PC-3 (cell line): ENCODE measurements at regions not wholly inside any gene's neighbourhood (a gene's known extent, or its start where the extent isn't known, plus 50 kb on each side); places are given as distances from the start of the nearest gene placed in this dataset.

Experiments used
- ATAC-seq: fragments of 200-7000 bp; cut with Tn5 transposase; 2 replicates; pipeline ENCODE4 v1.9.1; 2020; ENCODE audit warnings: mild to moderate bottlenecking, moderate library complexity
- BruUV-seq: library from RNA; stranded (reverse); fragments of 400-500 nt; replicated peaks from 2 replicates; lab custom pipeline; 2021; lab: Mats Ljungman, UMichigan
- CTCF ChIA-PET: fragments of 300-600 bp; sonication (Branson Sonifier 250); formaldehyde crosslinking; loops from one replicate; lab custom pipeline; 2022; ENCODE audit warnings: antibody characterized with exemption; lab: Charles Lee
- POLR2A ChIA-PET: fragments of 300-600 bp; sonication (Branson Sonifier 250); formaldehyde crosslinking; loops from one replicate; lab custom pipeline; 2022; ENCODE audit warnings: antibody characterized with exemption; ENCODE audit not compliant: unreplicated experiment; lab: Charles Lee
- DNase-seq: peaks from one replicate; pipeline ENCODE4 v3.0.0-alpha.2; 2015
- H2AFZ ChIP-seq: fragments of 300-600 bp; sonication (generic); 2 replicates; pipeline ENCODE4 v1.6.0; 2016; ENCODE audit warnings: antibody characterized with exemption, low read length
- H3F3A ChIP-seq: fragments of 300-600 bp; sonication (generic); one replicate; pipeline ENCODE4 v1.6.0; 2017; ENCODE audit warnings: antibody characterized with exemption, low read length, control low read depth, mild to moderate bottlenecking; ENCODE audit not compliant: unreplicated experiment
- H3K27ac ChIP-seq: fragments of 300-600 bp; sonication (generic); 2 replicates; pipeline ENCODE4 v1.5.1; 2016; ENCODE audit warnings: mild to moderate bottlenecking, low read length
- H3K27me3 ChIP-seq: fragments of 300-600 bp; sonication (generic); 2 replicates; pipeline ENCODE4 v1.6.1; 2016; ENCODE audit warnings: low read length, mixed read lengths
- H3K36me3 ChIP-seq: fragments of 300-600 bp; sonication (generic); 2 replicates; pipeline ENCODE4 v1.6.1; 2016; ENCODE audit warnings: low read depth, mixed run types, low read length, mixed read lengths
- H3K4me1 ChIP-seq: fragments of 300-600 bp; sonication (generic); 2 replicates; pipeline ENCODE4 v1.5.1; 2016; ENCODE audit warnings: low read length; ENCODE audit not compliant: insufficient read depth
- H3K4me2 ChIP-seq: fragments of 300-600 bp; sonication (generic); 2 replicates; pipeline ENCODE4 v1.6.0; 2016; ENCODE audit warnings: low read length
- H3K4me3 ChIP-seq: fragments of 300-600 bp; sonication (generic); 2 replicates; pipeline ENCODE4 v1.5.1; 2016; ENCODE audit warnings: mild to moderate bottlenecking, low read length, mixed read lengths
- H3K79me2 ChIP-seq: fragments of 300-600 bp; sonication (generic); 2 replicates; pipeline ENCODE4 v1.6.1; 2017; ENCODE audit warnings: low read length, mixed read lengths
- H3K9ac ChIP-seq: fragments of 300-600 bp; sonication (generic); 2 replicates; pipeline ENCODE4 v1.6.0; 2016; ENCODE audit warnings: mild to moderate bottlenecking, low read length
- H3K9me2 ChIP-seq: fragments of 300-600 bp; sonication (generic); replicated peaks from 2 replicates; pipeline ENCODE4 v1.6.1; 2016; ENCODE audit warnings: mixed run types, low read length, mixed read lengths
- H3K9me3 ChIP-seq: fragments of 300-600 bp; sonication (generic); 2 replicates; pipeline ENCODE4 v1.6.1; 2016; ENCODE audit warnings: low read length, mixed read lengths
- H4K20me1 ChIP-seq: fragments of 300-600 bp; sonication (generic); 2 replicates; pipeline ENCODE4 v1.6.1; 2016; ENCODE audit warnings: low read length, mixed read lengths
- CTCF ChIP-seq: fragments of 300-600 bp; sonication (generic); conservative IDR thresholded peaks from 2 replicates; pipeline ENCODE4 v1.5.1; 2017; ENCODE audit warnings: antibody characterized with exemption, low read depth, mild to moderate bottlenecking, low read length
- EZH2 ChIP-seq: fragments of 300-600 bp; sonication (generic); IDR thresholded peaks from one replicate; pipeline ENCODE4 v1.6.1; 2017; ENCODE audit warnings: antibody characterized with exemption, mild to moderate bottlenecking, low read length; ENCODE audit not compliant: unreplicated experiment
- EZH2phosphoT487 ChIP-seq: fragments of 300-600 bp; sonication (generic); IDR thresholded peaks from 2 replicates; pipeline ENCODE4 v1.6.1; 2018; ENCODE audit warnings: mild to moderate bottlenecking, antibody characterized with exemption, low read length, borderline replicate concordance
- intact Hi-C: fragments of 100-400 bp; cut with micrococcal nuclease; formaldehyde crosslinking; loops from 2 replicates; pipeline ENCODE4 v1.9.0; 2023

DNA sequence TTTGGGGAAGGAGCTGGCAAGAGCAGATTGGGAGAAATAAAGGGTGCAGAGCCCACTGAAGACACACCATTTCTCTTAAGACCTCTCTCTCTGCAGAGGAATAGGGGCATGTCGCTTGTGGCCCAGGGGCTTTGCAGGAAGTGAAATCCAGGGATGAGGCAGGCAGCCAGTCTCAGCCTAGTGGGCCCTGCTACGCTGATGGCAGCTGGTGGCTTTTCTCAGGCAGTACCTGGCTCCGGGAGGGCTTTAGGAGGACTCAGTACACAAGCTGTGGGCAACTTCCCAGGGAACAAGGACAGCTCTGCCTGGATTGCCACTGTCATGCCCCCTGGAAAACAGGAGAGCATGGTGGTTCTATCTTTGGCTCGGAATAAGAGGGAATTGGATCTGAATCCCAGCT lies 76.2 kb upstream of the NEURL1B start:
- H3K27me3 ChIP-seq = peaks cover 52% of the 10 kb centered on the region
- ATAC-seq (no peak), DNase-seq (no peak)
- no peaks in the 10 kb centered on the region for H3K79me2 ChIP-seq
- no peaks in the 10 kb centered on the region for H3K9me2 ChIP-seq
- no peak overlapping the region for H3K4me3 ChIP-seq
- no peaks in the 10 kb centered on the region for H4K20me1 ChIP-seq
- no peak overlapping the region for H3K9ac ChIP-seq
- H3K9me3 ChIP-seq = no peaks in the 10 kb centered on the region
- no TSS peak for BruUV-seq
- intact Hi-C loops = no loop called here
- no peak overlapping the region for H3K4me2 ChIP-seq
- H3K27ac ChIP-seq = no peak overlapping the region
- no peaks in the 10 kb centered on the region for H3K36me3 ChIP-seq
- H3K4me1 ChIP-seq = no peaks in the 10 kb centered on the region
- CTCF ChIA-PET = no interaction called here
- H2AFZ ChIP-seq = no peak overlapping the region
- POLR2A ChIA-PET = no interaction called here
- TF ChIP-seq EZH2phosphoT487 (no peak), EZH2 (no peak), CTCF (no peak)
- no peaks in the 10 kb centered on the region for H3F3A ChIP-seq

- no peak for ATAC-seq
- BruUV-seq = no TSS peak
- peaks cover 48% of the 10 kb centered on the region for H3K27me3 ChIP-seq
Measured at GRCh38 chr5:172564188-172564587, 76.9 kb upstream of the NEURL1B start.

More at GRCh38 chr5:172564188-172564587, 76.9 kb upstream of the NEURL1B start:
- no peaks in the 10 kb centered on the region for H3K79me2 ChIP-seq
- H3K27ac ChIP-seq = no peak overlapping the region
- ChIA-PET CTCF (no interaction called here), POLR2A (no interaction called here)
- H3K4me3 ChIP-seq = no peak overlapping the region
- no peak overlapping the region for H3K9ac ChIP-seq
- no peaks in the 10 kb centered on the region for H3K9me2 ChIP-seq
- TF ChIP-seq EZH2 = no peak
- TF ChIP-seq CTCF = no peak
- TF ChIP-seq EZH2phosphoT487 = no peak
- intact Hi-C loops = no loop called here
- no peak overlapping the region for H2AFZ ChIP-seq
- H3K36me3 ChIP-seq = no peaks in the 10 kb centered on the region
- no peaks in the 10 kb centered on the region for H3K9me3 ChIP-seq
- no peaks in the 10 kb centered on the region for H4K20me1 ChIP-seq
- H3F3A ChIP-seq = no peaks in the 10 kb centered on the region
- H3K4me2 ChIP-seq = no peak overlapping the region
- DNase-seq = no peak
- H3K4me1 ChIP-seq = peaks cover 3% of the 10 kb centered on the region; the same call in 1 of the 2 replicates
